ENCODE measurements at regions not wholly inside any gene's neighbourhood (a gene's known extent, or its start where the extent isn't known, plus 50 kb on each side); places are given as distances from the start of the nearest gene placed in this dataset.

GRCh38 chr1:10924030-10924429 is 88.4 kb upstream of the TARDBP start:
- no peak overlapping the region for H3K4me3 Mint-ChIP-seq (ENCODE audit: unreplicated experiment)
- TF ChIP-seq CTCF (IDR thresholded peaks at IDR 0.05; ENCODE audit: unreplicated experiment), result no peak
- H3K27me3 Mint-ChIP-seq (ENCODE audit: unreplicated experiment), result peaks cover 1% of the 10 kb centered on the region
- DNase-seq (ENCODE audit: low spot score), result no peak
- H3K27ac Mint-ChIP-seq (ENCODE audit: unreplicated experiment), result no peak overlapping the region
- H3K9me3 Mint-ChIP-seq (ENCODE audit: unreplicated experiment), result no peaks in the 10 kb centered on the region
- no peaks in the 10 kb centered on the region for H3K4me1 Mint-ChIP-seq (ENCODE audit: unreplicated experiment)
- H3K36me3 Mint-ChIP-seq (ENCODE audit: low read depth, unreplicated experiment), result no peaks in the 10 kb centered on the region

- no peak for TF ChIP-seq CTCF (IDR thresholded peaks at IDR 0.05; ENCODE audit: unreplicated experiment)
- no peak for DNase-seq (ENCODE audit: low spot score)
- Mint-ChIP-seq H3K36me3 (ENCODE audit: low read depth, unreplicated experiment) (no peaks in the 10 kb centered on the region), H3K4me3 (ENCODE audit: unreplicated experiment) (no peak overlapping the region), H3K27me3 (ENCODE audit: unreplicated experiment) (peaks cover 1% of the 10 kb centered on the region), H3K4me1 (ENCODE audit: unreplicated experiment) (no peaks in the 10 kb centered on the region), H3K27ac (ENCODE audit: unreplicated experiment) (no peak overlapping the region), H3K9me3 (ENCODE audit: unreplicated experiment) (no peaks in the 10 kb centered on the region)
Measured at GRCh38 chr1:10928654-10929053, 83.8 kb upstream of the TARDBP start.

GRCh38 chr1:10932088-10932487 is 80.4 kb upstream of the TARDBP start:
- peaks cover 1% of the 10 kb centered on the region for H3K27me3 Mint-ChIP-seq (ENCODE audit: unreplicated experiment)
- H3K36me3 Mint-ChIP-seq (ENCODE audit: low read depth, unreplicated experiment), result no peaks in the 10 kb centered on the region

GRCh38 chr1:10934150-10934818 is 78.2 kb upstream of the TARDBP start:
- no peak overlapping the region for H3K4me3 Mint-ChIP-seq (ENCODE audit: unreplicated experiment)
- no peaks in the 10 kb centered on the region for H3K4me1 Mint-ChIP-seq (ENCODE audit: unreplicated experiment)
- TF ChIP-seq CTCF (IDR thresholded peaks at IDR 0.05; ENCODE audit: unreplicated experiment), result no peak
- no peaks in the 10 kb centered on the region for H3K27me3 Mint-ChIP-seq (ENCODE audit: unreplicated experiment)
- no peaks in the 10 kb centered on the region for H3K9me3 Mint-ChIP-seq (ENCODE audit: unreplicated experiment)
- no peak for DNase-seq (ENCODE audit: low spot score)
- H3K36me3 Mint-ChIP-seq (ENCODE audit: low read depth, unreplicated experiment), result no peaks in the 10 kb centered on the region
- H3K27ac Mint-ChIP-seq (ENCODE audit: unreplicated experiment), result no peak overlapping the region

More at GRCh38 chr1:10932088-10932487, 80.4 kb upstream of the TARDBP start:
- H3K9me3 Mint-ChIP-seq (ENCODE audit: unreplicated experiment), result no peaks in the 10 kb centered on the region
- no peak for DNase-seq (ENCODE audit: low spot score)
- H3K27ac Mint-ChIP-seq (ENCODE audit: unreplicated experiment), result no peak overlapping the region
- no peaks in the 10 kb centered on the region for H3K4me1 Mint-ChIP-seq (ENCODE audit: unreplicated experiment)
- no peak overlapping the region for H3K4me3 Mint-ChIP-seq (ENCODE audit: unreplicated experiment)
- TF ChIP-seq CTCF (IDR thresholded peaks at IDR 0.05; ENCODE audit: unreplicated experiment), result no peak

- no peaks in the 10 kb centered on the region for H3K36me3 Mint-ChIP-seq (ENCODE audit: low read depth, unreplicated experiment)
- H3K4me1 Mint-ChIP-seq (ENCODE audit: unreplicated experiment), result no peaks in the 10 kb centered on the region
- H3K27me3 Mint-ChIP-seq (ENCODE audit: unreplicated experiment), result peaks cover 3% of the 10 kb centered on the region
- no peak for DNase-seq (ENCODE audit: low spot score)
- H3K27ac Mint-ChIP-seq (ENCODE audit: unreplicated experiment), result no peak overlapping the region
- no peak overlapping the region for H3K4me3 Mint-ChIP-seq (ENCODE audit: unreplicated experiment)
- no peaks in the 10 kb centered on the region for H3K9me3 Mint-ChIP-seq (ENCODE audit: unreplicated experiment)
- TF ChIP-seq CTCF (IDR thresholded peaks at IDR 0.05; ENCODE audit: unreplicated experiment), result no peak
Measured at GRCh38 chr1:10935246-10935645, 77.2 kb upstream of the TARDBP start.

Measured in endothelial cell (in vitro differentiated cells).